Mesenchymal stem cell (in vitro differentiated cells and primary cell): ENCODE measurements at regions not wholly inside any gene's neighbourhood (a gene's known extent, or its start where the extent isn't known, plus 50 kb on each side); places are given as distances from the start of the nearest gene placed in this dataset.
A peak's percentile ranks its signal among the peaks of the same experiment; 100 is the strongest.

ENCODE experiments used
- DNase-seq: peaks from one replicate; pipeline ENCODE4 v3.0.0-alpha.2; 2013
- H2AFZ ChIP-seq: one replicate; pipeline ENCODE4 v1.6.1; 2013; ENCODE audit warnings: low read depth, mild to moderate bottlenecking, control low read depth, inconsistent platforms, low read length, moderate library complexity
- H2AK5ac ChIP-seq: 2 replicates; pipeline ENCODE4 v1.6.1; 2013; ENCODE audit warnings: low read length, moderate library complexity, mild to moderate bottlenecking, inconsistent platforms; ENCODE audit not compliant: severe bottlenecking
- H2BK120ac ChIP-seq: one replicate; pipeline ENCODE4 v1.6.1; 2013; ENCODE audit warnings: low read depth, mild to moderate bottlenecking, inconsistent platforms, low read length, moderate library complexity
- H2BK12ac ChIP-seq, 2 experiments: one replicate each; pipeline ENCODE4 v1.6.1; 2013; ENCODE audit warnings: inconsistent platforms in 2 of 2, low read length in 2 of 2, mild to moderate bottlenecking in 2 of 2, moderate library complexity in 2 of 2, control low read depth in 1 of 2
- H2BK15ac ChIP-seq: one replicate; pipeline ENCODE4 v1.6.1; 2013; ENCODE audit warnings: mild to moderate bottlenecking, low read depth, inconsistent platforms; ENCODE audit not compliant: poor library complexity, severe bottlenecking
- H2BK5ac ChIP-seq: 2 replicates; pipeline ENCODE4 v1.6.1; 2013; ENCODE audit warnings: low read depth, mild to moderate bottlenecking, low read length, control low read depth, inconsistent platforms; ENCODE audit not compliant: poor library complexity, severe bottlenecking
- H3K14ac ChIP-seq, 2 experiments: one replicate each; pipeline ENCODE4 v1.6.1; 2013; ENCODE audit warnings: inconsistent platforms in 2 of 2, low read length in 2 of 2, control low read depth in 1 of 2, mild to moderate bottlenecking in 1 of 2, moderate library complexity in 1 of 2
- H3K18ac ChIP-seq, 2 experiments: one replicate each; pipeline ENCODE4 v1.6.1; 2013; ENCODE audit warnings: inconsistent platforms in 2 of 2, low read length in 2 of 2, control low read depth in 1 of 2, low read depth in 1 of 2, mild to moderate bottlenecking in 1 of 2
- H3K23ac ChIP-seq, 2 experiments: one replicate each; pipeline ENCODE4 v1.6.1; 2013; ENCODE audit warnings: inconsistent platforms in 2 of 2, low read length in 2 of 2, mild to moderate bottlenecking in 2 of 2, moderate library complexity in 2 of 2, control low read depth in 1 of 2
- H3K27ac ChIP-seq: 2 replicates; pipeline ENCODE4 v1.5.1; 2013; ENCODE audit warnings: mild to moderate bottlenecking, moderate library complexity, low read length, control low read depth, inconsistent platforms; ENCODE audit not compliant: poor library complexity, severe bottlenecking
- H3K27me3 ChIP-seq, 2 experiments: 2 replicates each; pipeline versions ENCODE4 v1.6.1 to v1.7.0; 2013; ENCODE audit warnings: low read length in 2 of 2, mild to moderate bottlenecking in 2 of 2, moderate library complexity in 2 of 2, control low read depth in 1 of 2, inconsistent platforms in 1 of 2; ENCODE audit not compliant: control insufficient read depth in 1 of 2, insufficient read depth in 1 of 2
- H3K36me3 ChIP-seq, 2 experiments: 2 replicates each; pipeline versions ENCODE4 v1.6.1 to v1.7.0; 2013; ENCODE audit warnings: low read length in 2 of 2, control low read depth in 1 of 2, inconsistent platforms in 1 of 2, low read depth in 1 of 2, mild to moderate bottlenecking in 1 of 2; ENCODE audit not compliant: insufficient read depth in 2 of 2, control insufficient read depth in 1 of 2
- H3K4ac ChIP-seq, 2 experiments: one replicate each; pipeline ENCODE4 v1.6.1; 2013; ENCODE audit warnings: inconsistent platforms in 2 of 2, low read length in 2 of 2, mild to moderate bottlenecking in 2 of 2, moderate library complexity in 2 of 2, control low read depth in 1 of 2, low read depth in 1 of 2
- H3K4me1 ChIP-seq: 2 replicates; pipeline ENCODE4 v1.6.1; 2013; ENCODE audit warnings: low read depth, low read length, control low read depth; ENCODE audit not compliant: control insufficient read depth, insufficient read depth
- H3K4me2 ChIP-seq: 2 replicates; pipeline ENCODE4 v1.6.1; 2013; ENCODE audit warnings: low read length, mild to moderate bottlenecking, inconsistent platforms; ENCODE audit not compliant: poor library complexity, severe bottlenecking
- H3K4me3 ChIP-seq, 2 experiments: 2 replicates each; pipeline versions ENCODE4 v1.5.1 to v1.7.0; 2013; ENCODE audit warnings: low read length in 2 of 2, mild to moderate bottlenecking in 2 of 2, control low read depth in 1 of 2, low read depth in 1 of 2; ENCODE audit not compliant: insufficient read depth in 1 of 2
- H3K79me1 ChIP-seq: replicated peaks from 2 replicates; pipeline ENCODE4 v1.6.1; 2013; ENCODE audit warnings: mild to moderate bottlenecking, control low read depth, low read length, inconsistent platforms; ENCODE audit not compliant: poor library complexity, severe bottlenecking
- H3K9ac ChIP-seq: 2 replicates; pipeline ENCODE4 v1.7.0; 2013; ENCODE audit warnings: mild to moderate bottlenecking, low read length, moderate library complexity
- H3K9me3 ChIP-seq: 2 replicates; pipeline ENCODE4 v1.7.0; 2013; ENCODE audit warnings: mild to moderate bottlenecking, low read length; ENCODE audit not compliant: control insufficient read depth
- H4K8ac ChIP-seq: one replicate; pipeline ENCODE4 v1.6.1; 2013; ENCODE audit warnings: inconsistent platforms, mild to moderate bottlenecking, low read length, moderate library complexity
- H4K91ac ChIP-seq: one replicate; pipeline ENCODE4 v1.6.1; 2013; ENCODE audit warnings: mild to moderate bottlenecking, low read length, inconsistent platforms
- WGBS: methylation state at CpG from one replicate; pipeline ENCODE4 v1.1.7; 2013; ENCODE audit warnings: mixed read lengths; 5-methylcytosine and 5-hydroxymethylcytosine counted together

- H3K4me3 ChIP-seq, result no peak overlapping the region
- H2BK15ac ChIP-seq, result no peak overlapping the region
- H3K4ac ChIP-seq, result no peak overlapping the region
- no peak overlapping the region for H2BK12ac ChIP-seq
- no peak overlapping the region for H3K14ac ChIP-seq
- H3K4me2 ChIP-seq, result no peak overlapping the region
- H3K9me3 ChIP-seq, result no peaks in the 10 kb centered on the region
- H3K18ac ChIP-seq, result no peak overlapping the region
- no peak overlapping the region for H2BK5ac ChIP-seq
- no peak overlapping the region for H3K27ac ChIP-seq
- H3K36me3 ChIP-seq, result no peaks in the 10 kb centered on the region
- DNase-seq, result no peak
- H4K91ac ChIP-seq, result no peak overlapping the region
- H3K27me3 ChIP-seq, result no peaks in the 10 kb centered on the region
- no peak overlapping the region for H3K9ac ChIP-seq
- H3K79me1 ChIP-seq, result no peaks in the 10 kb centered on the region
- WGBS, result 67% methylated on average over 3 of the region's 5 CpGs
- peaks cover 1% of the 10 kb centered on the region for H3K4me1 ChIP-seq
- no peak overlapping the region for H2AFZ ChIP-seq
- H4K8ac ChIP-seq, result no peak overlapping the region
- H3K23ac ChIP-seq, result no peak overlapping the region
- H2AK5ac ChIP-seq, result no peak overlapping the region
- H2BK120ac ChIP-seq, result no peak overlapping the region
Measured at GRCh38 chr2:83071352-83071751, 1387.7 kb downstream of the SUCLG1 start.

GRCh38 chr2:83069724-83070123, 1389.4 kb downstream of the SUCLG1 start:
- Histone ChIP-seq H2BK15ac (no peak overlapping the region), H3K27me3 (no peaks in the 10 kb centered on the region), H3K4ac (no peak overlapping the region), H4K8ac (no peak overlapping the region), H3K9me3 (no peaks in the 10 kb centered on the region), H2AK5ac (no peak overlapping the region), H3K4me2 (no peak overlapping the region), H4K91ac (no peak overlapping the region), H2BK120ac (no peak overlapping the region), H2BK5ac (no peak overlapping the region), H3K18ac (no peak overlapping the region), H3K79me1 (no peaks in the 10 kb centered on the region), H3K4me1 (peaks cover 1% of the 10 kb centered on the region), H3K27ac (no peak overlapping the region), H3K14ac (no peak overlapping the region), H3K23ac (no peak overlapping the region), H3K4me3 (no peak overlapping the region), H2BK12ac (no peak overlapping the region), H2AFZ (no peak overlapping the region), H3K36me3 (no peaks in the 10 kb centered on the region), H3K9ac (no peak overlapping the region)
- DNase-seq, result peak; percentile 56

GRCh38 chr2:83068714-83069113, 1390.4 kb downstream of the SUCLG1 start:
- no peak for DNase-seq
- Histone ChIP-seq H2BK15ac (no peak overlapping the region), H3K27ac (no peak overlapping the region), H3K4me2 (no peak overlapping the region), H3K4me1 (peaks cover 1% of the 10 kb centered on the region), H3K23ac (no peak overlapping the region), H2BK12ac (no peak overlapping the region), H3K14ac (no peak overlapping the region), H4K8ac (no peak overlapping the region), H2BK5ac (no peak overlapping the region), H3K9me3 (no peaks in the 10 kb centered on the region), H2AFZ (no peak overlapping the region), H3K18ac (no peak overlapping the region), H3K79me1 (no peaks in the 10 kb centered on the region), H2AK5ac (no peak overlapping the region), H2BK120ac (no peak overlapping the region), H3K4ac (no peak overlapping the region), H4K91ac (no peak overlapping the region), H3K36me3 (no peaks in the 10 kb centered on the region), H3K27me3 (no peaks in the 10 kb centered on the region), H3K4me3 (no peak overlapping the region), H3K9ac (no peak overlapping the region)
- no CpG with 5 or more reads among the region's 1 CpG for WGBS

GRCh38 chr2:83067947-83068346, 1391.1 kb downstream of the SUCLG1 start:
- Histone ChIP-seq H3K79me1 (no peaks in the 10 kb centered on the region), H2BK15ac (no peak overlapping the region), H3K14ac (no peak overlapping the region), H3K18ac (no peak overlapping the region), H2AK5ac (no peak overlapping the region), H2BK120ac (no peak overlapping the region), H3K4me1 (peaks cover 3% of the 10 kb centered on the region), H3K27me3 (no peaks in the 10 kb centered on the region), H3K23ac (no peak overlapping the region), H2BK12ac (no peak overlapping the region), H3K9me3 (no peaks in the 10 kb centered on the region), H3K4me2 (no peak overlapping the region), H4K8ac (no peak overlapping the region), H3K4me3 (no peak overlapping the region), H2AFZ (no peak overlapping the region), H2BK5ac (no peak overlapping the region), H3K36me3 (no peaks in the 10 kb centered on the region), H4K91ac (no peak overlapping the region), H3K4ac (no peak overlapping the region), H3K27ac (peak overlapping the region; percentile 12), H3K9ac (no peak overlapping the region)
- no peak for DNase-seq
- 20% methylated on average over 1 of the region's 1 CpG for WGBS
